ENCODE measurements at regions not wholly inside any gene's neighbourhood (a gene's known extent, or its start where the extent isn't known, plus 50 kb on each side); places are given as distances from the start of the nearest gene placed in this dataset.

DNA sequence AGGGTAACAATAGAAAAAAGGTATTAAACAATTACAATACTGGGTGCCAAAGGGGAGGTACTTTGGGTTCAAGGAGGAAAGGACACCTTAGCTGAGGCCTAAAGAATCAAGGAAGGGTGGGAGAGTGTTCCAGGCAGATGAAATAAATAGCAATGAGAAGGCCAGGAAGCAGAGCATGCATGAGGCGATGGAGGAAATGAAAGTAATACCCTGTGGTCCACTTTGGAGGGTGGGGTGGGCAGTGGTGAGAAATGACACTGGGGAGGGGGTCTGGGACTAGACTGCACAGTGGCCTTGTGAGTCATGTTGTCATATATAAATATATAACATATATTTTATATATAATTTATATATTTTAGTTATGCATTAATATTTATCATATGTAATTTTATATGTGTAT is 55.9 kb downstream of the BHLHE40 start:
- TF ChIP-seq, protein P1, sequence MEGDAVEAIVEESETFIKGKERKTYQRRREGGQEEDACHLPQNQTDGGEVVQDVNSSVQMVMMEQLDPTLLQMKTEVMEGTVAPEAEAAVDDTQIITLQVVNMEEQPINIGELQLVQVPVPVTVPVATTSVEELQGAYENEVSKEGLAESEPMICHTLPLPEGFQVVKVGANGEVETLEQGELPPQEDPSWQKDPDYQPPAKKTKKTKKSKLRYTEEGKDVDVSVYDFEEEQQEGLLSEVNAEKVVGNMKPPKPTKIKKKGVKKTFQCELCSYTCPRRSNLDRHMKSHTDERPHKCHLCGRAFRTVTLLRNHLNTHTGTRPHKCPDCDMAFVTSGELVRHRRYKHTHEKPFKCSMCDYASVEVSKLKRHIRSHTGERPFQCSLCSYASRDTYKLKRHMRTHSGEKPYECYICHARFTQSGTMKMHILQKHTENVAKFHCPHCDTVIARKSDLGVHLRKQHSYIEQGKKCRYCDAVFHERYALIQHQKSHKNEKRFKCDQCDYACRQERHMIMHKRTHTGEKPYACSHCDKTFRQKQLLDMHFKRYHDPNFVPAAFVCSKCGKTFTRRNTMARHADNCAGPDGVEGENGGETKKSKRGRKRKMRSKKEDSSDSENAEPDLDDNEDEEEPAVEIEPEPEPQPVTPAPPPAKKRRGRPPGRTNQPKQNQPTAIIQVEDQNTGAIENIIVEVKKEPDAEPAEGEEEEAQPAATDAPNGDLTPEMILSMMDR (IDR thresholded peaks at IDR 0.05), result no peak
- no peak for TF ChIP-seq POLR2A (IDR thresholded peaks at IDR 0.05)
- no peak for TF ChIP-seq POLR2AphosphoS5 (IDR thresholded peaks at IDR 0.05)
